Kidney (tissue), 13 donors: ENCODE measurements at regions not wholly inside any gene's neighbourhood (a gene's known extent, or its start where the extent isn't known, plus 50 kb on each side); places are given as distances from the start of the nearest gene placed in this dataset.

ENCODE experiments used
- DNase-seq, 5 donors: peaks; one replicate each; pipeline ENCODE4 v3.0.0-alpha.2; 2013 to 2020
- FAIRE-seq: peaks from 2 replicates; lab custom pipeline; 2012; peaks lifted over from hg19 to GRCh38; lab: Jason Lieb, UNC
- H3K27ac ChIP-seq, 2 donors: one replicate each; pipeline ENCODE4 v1.7.0; 2013; ENCODE audit warnings: low read depth in 2 of 2, low read length in 2 of 2, inconsistent platforms in 1 of 2
- H3K27me3 ChIP-seq: one replicate; pipeline ENCODE4 v1.7.1; 2013; ENCODE audit warnings: low read length, inconsistent platforms; ENCODE audit not compliant: control insufficient read depth, insufficient read depth
- H3K36me3 ChIP-seq, 3 donors: one replicate each; pipeline versions ENCODE4 v1.7.0 to v1.7.1; 2013; ENCODE audit warnings: low read length in 3 of 3, control low read depth in 1 of 3, inconsistent platforms in 1 of 3; ENCODE audit not compliant: insufficient read depth in 3 of 3, control insufficient read depth in 2 of 3
- H3K4me1 ChIP-seq, 3 donors: one replicate each; pipeline versions ENCODE4 v1.7.0 to v1.7.1; 2013; ENCODE audit warnings: low read length in 3 of 3, inconsistent platforms in 1 of 3, low read depth in 1 of 3; ENCODE audit not compliant: control insufficient read depth in 2 of 3, insufficient read depth in 2 of 3
- H3K4me3 ChIP-seq, 3 donors: one replicate each; pipeline versions ENCODE4 v1.7.0 to v1.8.1; 2013; ENCODE audit warnings: low read length in 3 of 3, control low read depth in 1 of 3, inconsistent platforms in 1 of 3
- H3K9ac ChIP-seq, 3 donors: one replicate each; pipeline versions ENCODE4 v1.7.0 to v1.7.1; 2013; ENCODE audit warnings: low read length in 3 of 3, control low read depth in 1 of 3, inconsistent platforms in 1 of 3
- H3K9me3 ChIP-seq, 3 donors: one replicate each; pipeline versions ENCODE4 v1.7.0 to v1.7.1; 2013; ENCODE audit warnings: low read length in 3 of 3, control low read depth in 1 of 3, inconsistent platforms in 1 of 3; ENCODE audit not compliant: control insufficient read depth in 2 of 3, insufficient read depth in 1 of 3
- CTCF ChIP-seq: IDR thresholded peaks from 3 replicates; pipeline ENCODE4 v1.5.1; 2012; ENCODE audit warnings: mild to moderate bottlenecking, moderate library complexity, borderline replicate concordance; ENCODE audit not compliant: insufficient read depth; ENCODE audit errors: extremely low read depth
- intact Hi-C: fragments of 100-400 bp; cut with DNase I; formaldehyde crosslinking; loops from one replicate; pipeline ENCODE4 v1.11.1; 2022
- donor health status: control.
- donor health status: control.
- donor health status: control.
- donor health status: control.
- donor health status: control.
- donor health status: DM: yes; HTN: yes; CAD: no.
- donor health status: Normal renal cell carcinoma (clear cell type).

- intact Hi-C loops: no loop called here
- no peak overlapping the region for H3K4me3 ChIP-seq
- H3K36me3 ChIP-seq: no peaks in the 10 kb centered on the region
- DNase-seq: peak in 3 of 5 donors; percentile 48 to 64 (median 48)
- no peaks in the 10 kb centered on the region for H3K27me3 ChIP-seq
- H3K9me3 ChIP-seq: no peaks in the 10 kb centered on the region
- no peak for TF ChIP-seq CTCF
- no peaks in the 10 kb centered on the region for H3K4me1 ChIP-seq
- no peak overlapping the region for H3K9ac ChIP-seq
- no peak for FAIRE-seq
- no peak overlapping the region for H3K27ac ChIP-seq
Measured at GRCh38 chr18:78627551-78628346, 351.9 kb upstream of the SALL3 start.

GRCh38 chr18:78629426-78629825, 350.2 kb upstream of the SALL3 start:
- H3K9ac ChIP-seq: no peak overlapping the region
- H3K27ac ChIP-seq: no peak overlapping the region
- no peak overlapping the region for H3K4me3 ChIP-seq
- no peak for DNase-seq
- FAIRE-seq: no peak
- no peaks in the 10 kb centered on the region for H3K36me3 ChIP-seq
- TF ChIP-seq CTCF: no peak
- no peaks in the 10 kb centered on the region for H3K9me3 ChIP-seq
- intact Hi-C loops: no loop called here
- H3K27me3 ChIP-seq: no peaks in the 10 kb centered on the region
- H3K4me1 ChIP-seq: no peaks in the 10 kb centered on the region

- Histone ChIP-seq H3K9me3 (no peaks in the 10 kb centered on the region), H3K27me3 (no peaks in the 10 kb centered on the region), H3K9ac (no peak overlapping the region), H3K4me1 (no peaks in the 10 kb centered on the region), H3K4me3 (no peak overlapping the region), H3K27ac (no peak overlapping the region), H3K36me3 (no peaks in the 10 kb centered on the region)
- no peak for DNase-seq
- intact Hi-C loops: no loop called here
- no peak for TF ChIP-seq CTCF
- no peak for FAIRE-seq
Measured at GRCh38 chr18:78630356-78630755, 349.3 kb upstream of the SALL3 start.
